MM.1S (cell line): ENCODE measurements at regions not wholly inside any gene's neighbourhood (a gene's known extent, or its start where the extent isn't known, plus 50 kb on each side); places are given as distances from the start of the nearest gene placed in this dataset.

Experiments
- EZH2 ChIP-seq: fragments of 300-600 bp; sonication (generic); optimal IDR thresholded peaks from 2 replicates; pipeline ENCODE3; 2017; ENCODE audit warnings: low read depth, mild to moderate bottlenecking, antibody characterized with exemption, low read length, mixed read lengths
- TF ChIP-seq, protein P1 (sequence below): fragments of 300-600 bp; sonication (generic); IDR thresholded peaks from 2 replicates; pipeline ENCODE4 v1.5.1; 2016; ENCODE audit warnings: antibody characterized with exemption, low read length, mixed read lengths

- TF ChIP-seq, protein P1, sequence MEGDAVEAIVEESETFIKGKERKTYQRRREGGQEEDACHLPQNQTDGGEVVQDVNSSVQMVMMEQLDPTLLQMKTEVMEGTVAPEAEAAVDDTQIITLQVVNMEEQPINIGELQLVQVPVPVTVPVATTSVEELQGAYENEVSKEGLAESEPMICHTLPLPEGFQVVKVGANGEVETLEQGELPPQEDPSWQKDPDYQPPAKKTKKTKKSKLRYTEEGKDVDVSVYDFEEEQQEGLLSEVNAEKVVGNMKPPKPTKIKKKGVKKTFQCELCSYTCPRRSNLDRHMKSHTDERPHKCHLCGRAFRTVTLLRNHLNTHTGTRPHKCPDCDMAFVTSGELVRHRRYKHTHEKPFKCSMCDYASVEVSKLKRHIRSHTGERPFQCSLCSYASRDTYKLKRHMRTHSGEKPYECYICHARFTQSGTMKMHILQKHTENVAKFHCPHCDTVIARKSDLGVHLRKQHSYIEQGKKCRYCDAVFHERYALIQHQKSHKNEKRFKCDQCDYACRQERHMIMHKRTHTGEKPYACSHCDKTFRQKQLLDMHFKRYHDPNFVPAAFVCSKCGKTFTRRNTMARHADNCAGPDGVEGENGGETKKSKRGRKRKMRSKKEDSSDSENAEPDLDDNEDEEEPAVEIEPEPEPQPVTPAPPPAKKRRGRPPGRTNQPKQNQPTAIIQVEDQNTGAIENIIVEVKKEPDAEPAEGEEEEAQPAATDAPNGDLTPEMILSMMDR = no peak
- TF ChIP-seq EZH2 = no peak
These were observed 135.1 kb downstream of the ACTL8 start for GRCh38 chr1:17890056-17890814.
